Endothelial cell of umbilical vein (primary cell): ENCODE measurements at regions not wholly inside any gene's neighbourhood (a gene's known extent, or its start where the extent isn't known, plus 50 kb on each side); places are given as distances from the start of the nearest gene placed in this dataset.

ENCODE experiments used
- BruUV-seq: library from RNA; stranded (reverse); fragments of 400-500 nt; replicated peaks from 2 replicates; lab custom pipeline; 2021; lab: Mats Ljungman, UMichigan
- CTCF ChIA-PET: fragments of 300-600, 350-600 bp; sonication (Branson Sonifier 250); formaldehyde crosslinking; loops from one replicate; lab custom pipeline; 2021; ENCODE audit warnings: antibody characterized with exemption, inconsistent platforms; lab: Charles Lee
- POLR2A ChIA-PET: fragments of 300-600, 350-600 bp; sonication (Branson Sonifier 250); formaldehyde crosslinking; loops from one replicate; lab custom pipeline; 2021; ENCODE audit warnings: antibody characterized with exemption, inconsistent platforms; lab: Charles Lee
- DNase-seq: peaks from one replicate; pipeline ENCODE4 v3.0.0-alpha.2; 2011; ENCODE audit warnings: low read depth, low spot score
- FAIRE-seq: peaks from 2 replicates; lab custom pipeline; 2011; peaks lifted over from hg19 to GRCh38; lab: Jason Lieb, UNC
- H2AFZ ChIP-seq: 2 replicates; pipeline ENCODE4 v1.6.0; 2012; ENCODE audit warnings: low read depth, low read length, control low read depth, inconsistent platforms
- H3K27ac ChIP-seq: 2 replicates; pipeline ENCODE4 v1.5.1; 2011; ENCODE audit warnings: low read depth, mild to moderate bottlenecking, control low read depth, low read length, moderate library complexity; ENCODE audit not compliant: insufficient read depth
- H3K27me3 ChIP-seq, 2 experiments: 2 replicates each; pipeline versions ENCODE4 v1.6.0 to v1.6.1; 2011; ENCODE audit warnings: low read length in 2 of 2, mixed read lengths in 1 of 2; ENCODE audit not compliant: control insufficient read depth in 2 of 2, insufficient read depth in 2 of 2
- H3K36me3 ChIP-seq, 2 experiments: 2 replicates in 1 of 2; 3 replicates in 1 of 2; pipeline ENCODE4 v1.5.1; 2011; ENCODE audit warnings: low read length in 2 of 2, mild to moderate bottlenecking in 1 of 2, moderate library complexity in 1 of 2; ENCODE audit not compliant: control insufficient read depth in 2 of 2, insufficient read depth in 2 of 2; ENCODE audit errors: extremely low read depth in 1 of 2
- H3K4me1 ChIP-seq: 3 replicates; pipeline ENCODE4 v1.5.1; 2011; ENCODE audit warnings: mild to moderate bottlenecking, low read length; ENCODE audit not compliant: control insufficient read depth, insufficient read depth; ENCODE audit errors: extremely low read depth
- H3K4me2 ChIP-seq: 2 replicates; pipeline ENCODE4 v1.6.1; 2011; ENCODE audit warnings: low read length, control low read depth, mixed read lengths; ENCODE audit not compliant: insufficient read depth
- H3K4me3 ChIP-seq, 3 experiments: fragments of 200-600 bp in 1 of 3; sonication (generic), shearing (Covaris generic) in 1 of 3; replicated peaks in 1 of 3; 2 replicates each; pipeline ENCODE4 v1.5.1; 2011 to 2016; ENCODE audit warnings: control low read depth in 3 of 3, low read length in 3 of 3, mild to moderate bottlenecking in 2 of 3, inconsistent platforms in 1 of 3, low read depth in 1 of 3, moderate library complexity in 1 of 3; ENCODE audit not compliant: insufficient read depth in 1 of 3
- H3K79me2 ChIP-seq: 2 replicates; pipeline ENCODE4 v1.6.0; 2012; ENCODE audit warnings: low read length, inconsistent platforms; ENCODE audit not compliant: control insufficient read depth, insufficient read depth
- H3K9ac ChIP-seq: replicated peaks from 2 replicates; pipeline ENCODE3; 2011; ENCODE audit warnings: low read length, control low read depth; ENCODE audit not compliant: insufficient read depth; ENCODE audit errors: extremely low read depth
- H3K9me1 ChIP-seq: replicated peaks from 3 replicates; pipeline ENCODE4 v1.6.0; 2011; ENCODE audit warnings: mild to moderate bottlenecking, low read length; ENCODE audit not compliant: control insufficient read depth, insufficient read depth; ENCODE audit errors: extremely low read depth
- H3K9me3 ChIP-seq: replicated peaks from 2 replicates; pipeline ENCODE4 v1.5.1; 2012; ENCODE audit warnings: low read length, inconsistent platforms; ENCODE audit not compliant: control insufficient read depth, insufficient read depth
- H4K20me1 ChIP-seq: replicated peaks from 2 replicates; pipeline ENCODE3; 2011; ENCODE audit warnings: mild to moderate bottlenecking, low read length; ENCODE audit not compliant: control insufficient read depth, insufficient read depth; ENCODE audit errors: extremely low read depth
- CTCF ChIP-seq, 2 donors: IDR thresholded peaks; 1 replicate in 1 of 2; 2 replicates in 1 of 2; pipeline ENCODE4 v1.5.1; 2011; ENCODE audit warnings: low read length in 2 of 2, mild to moderate bottlenecking in 2 of 2, moderate library complexity in 2 of 2, control low read depth in 1 of 2, inconsistent platforms in 1 of 2, low read depth in 1 of 2; ENCODE audit not compliant: insufficient read depth in 1 of 2; ENCODE audit errors: extremely low read depth in 1 of 2
- EZH2 ChIP-seq: IDR thresholded peaks from 2 replicates; pipeline ENCODE4 v1.6.1; 2012; ENCODE audit warnings: borderline replicate concordance, low read depth, mild to moderate bottlenecking, moderate library complexity, low read length, inconsistent platforms; ENCODE audit not compliant: severe bottlenecking
- FOS ChIP-seq: IDR thresholded peaks from 2 replicates; pipeline ENCODE4 v1.6.1; 2011; ENCODE audit warnings: mild to moderate bottlenecking, low read length, moderate library complexity, borderline replicate concordance; ENCODE audit not compliant: insufficient read depth
- GATA2 ChIP-seq: IDR thresholded peaks from 2 replicates; pipeline ENCODE4 v1.7.0; 2011; ENCODE audit warnings: low read depth, mild to moderate bottlenecking, moderate library complexity, mixed read lengths, low read length; ENCODE audit not compliant: insufficient read length, insufficient read depth
- JUN ChIP-seq: IDR thresholded peaks from 2 replicates; pipeline ENCODE4 v1.6.1; 2011; ENCODE audit warnings: borderline replicate concordance, low read depth; ENCODE audit not compliant: insufficient read length, insufficient read depth
- MAX ChIP-seq: IDR thresholded peaks from 2 replicates; pipeline ENCODE4 v1.6.1; 2011; ENCODE audit not compliant: insufficient read depth, insufficient read length
- MYC ChIP-seq: IDR thresholded peaks from one replicate; pipeline ENCODE4 v1.6.1; 2011; ENCODE audit warnings: mild to moderate bottlenecking, low read depth, low read length
- POLR2A ChIP-seq: IDR thresholded peaks from 2 replicates; pipeline ENCODE4 v1.6.1; 2012; ENCODE audit warnings: low read depth, mild to moderate bottlenecking, control low read depth, low read length
- POLR2AphosphoS5 ChIP-seq: IDR thresholded peaks from 2 replicates; pipeline ENCODE4 v1.6.1; 2012; ENCODE audit warnings: low read depth, mild to moderate bottlenecking, control low read depth, low read length, moderate library complexity; ENCODE audit not compliant: insufficient read depth
- dilution Hi-C: fragments of 300-500 bp; cut with MboI; formaldehyde crosslinking; loops from one replicate; pipeline ENCODE4 v1.15.0; 2019; ENCODE audit warnings: low sequenced_read_pairs; ENCODE audit not compliant: extremely low pct_ligation_motif_present
- intact Hi-C: fragments of 100-400 bp; cut with micrococcal nuclease; formaldehyde crosslinking; loops from one replicate; pipeline ENCODE4 v1.10.0; 2022

DNA sequence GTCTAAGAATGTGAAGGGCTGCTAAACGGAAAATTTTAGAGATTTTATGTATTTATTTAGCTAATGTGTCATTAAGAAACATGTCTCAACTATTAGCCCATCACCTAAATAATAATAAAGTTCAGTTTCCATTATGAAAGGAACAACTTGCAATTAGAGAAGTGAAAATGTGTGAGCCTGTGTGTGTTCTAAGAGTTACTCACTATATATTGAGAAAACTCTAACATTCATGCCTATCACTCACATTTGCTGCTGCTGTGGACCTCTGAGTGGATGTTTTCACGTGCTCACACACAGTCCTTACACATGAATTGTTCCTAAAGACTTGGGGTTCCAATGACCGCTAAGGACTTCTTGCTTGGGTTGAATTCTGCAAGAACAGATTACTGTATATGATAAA is 364.0 kb downstream of the TMA16 start:
- no peak for TF ChIP-seq POLR2A
- TF ChIP-seq POLR2AphosphoS5 = no peak
- no peak for TF ChIP-seq JUN
- TF ChIP-seq GATA2 = no peak
- TF ChIP-seq MYC = no peak
- TF ChIP-seq EZH2 = no peak
- TF ChIP-seq MAX = no peak
- TF ChIP-seq CTCF (IDR thresholded peaks at IDR 0.05; ENCODE audit: extremely low read depth in 1 of 2, insufficient read depth in 1 of 2, low read depth in 1 of 2, low read length in 2 of 2) = no peak
- no peak for TF ChIP-seq FOS

More for the DNA sequence above, 364.0 kb downstream of the TMA16 start:
- no TSS peak for BruUV-seq
- CTCF ChIA-PET = no interaction called here
- H3K4me1 ChIP-seq = no peaks in the 10 kb centered on the region
- no peaks in the 10 kb centered on the region for H3K9me3 ChIP-seq
- dilution Hi-C loops = no loop called here
- FAIRE-seq = no peak
- H4K20me1 ChIP-seq = no peaks in the 10 kb centered on the region
- H3K9ac ChIP-seq = no peak overlapping the region
- no peak overlapping the region for H3K27ac ChIP-seq
- intact Hi-C loops = no loop called here
- no peak overlapping the region for H3K4me3 ChIP-seq
- POLR2A ChIA-PET = no interaction called here
- no peak overlapping the region for H2AFZ ChIP-seq
- no peak overlapping the region for H3K4me2 ChIP-seq
- H3K36me3 ChIP-seq = no peaks in the 10 kb centered on the region
- no peak for DNase-seq
- H3K79me2 ChIP-seq = no peaks in the 10 kb centered on the region
- no peaks in the 10 kb centered on the region for H3K9me1 ChIP-seq
- H3K27me3 ChIP-seq = no peaks in the 10 kb centered on the region
